K562 (cell line): ENCODE measurements at regions not wholly inside any gene's neighbourhood (a gene's known extent, or its start where the extent isn't known, plus 50 kb on each side); places are given as distances from the start of the nearest gene placed in this dataset.

Source experiments
- ATAC-seq: fragments of 200-7000 bp; cut with Tn5 transposase; 3 replicates; pipeline ENCODE4 v1.9.1; 2020; ENCODE audit warnings: moderate library complexity
- BruUV-seq: library from RNA; stranded (reverse); fragments of 400-500 nt; replicated peaks from 2 replicates; lab custom pipeline; 2021; lab: Mats Ljungman, UMichigan
- CTCF ChIA-PET: fragments of 300-600 bp; formaldehyde crosslinking; extraction: SDS; loops from one replicate; lab custom pipeline; 2021; ENCODE audit warnings: low intra/inter-chr PET ratio; lab: Yijun Ruan, JAX
- POLR2A ChIA-PET: fragments of 300-600, 350-650 bp; sonication (Branson Sonifier 250); formaldehyde crosslinking; extraction: SDS; loops from one replicate; lab custom pipeline; 2021; ENCODE audit warnings: antibody characterized with exemption, inconsistent platforms; lab: Yijun Ruan, JAX
- DNase-seq, 4 experiments: peaks; one replicate each; pipeline versions ENCODE4 v3.0.0 to v3.0.0-alpha.2; 2011 to 2018; ENCODE audit warnings: low spot score in 3 of 4, mixed read lengths in 3 of 4; ENCODE audit errors: extremely low read depth in 1 of 4
- FAIRE-seq: peaks from 2 replicates; lab custom pipeline; 2011; peaks lifted over from hg19 to GRCh38; lab: Jason Lieb, UNC
- H2AFZ ChIP-seq: 2 replicates; pipeline ENCODE4 v1.6.0; 2011; ENCODE audit warnings: low read depth, low read length, control low read depth, inconsistent platforms
- H3K27ac ChIP-seq: fragments of 200-600 bp; 3 replicates; pipeline ENCODE4 v1.8.0; 2011; ENCODE audit warnings: low read depth, mild to moderate bottlenecking, control low read depth, inconsistent platforms, low read length, moderate library complexity, mixed read lengths; ENCODE audit errors: extremely low read depth
- H3K27me3 ChIP-seq, 2 experiments: fragments of 300-600 bp in 1 of 2; 2 replicates in 1 of 2; 3 replicates in 1 of 2; pipeline versions ENCODE4 v1.6.0 to v1.8.0; 2011; ENCODE audit warnings: inconsistent platforms in 2 of 2, low read length in 2 of 2, mild to moderate bottlenecking in 1 of 2, mixed read lengths in 1 of 2, moderate library complexity in 1 of 2; ENCODE audit not compliant: control insufficient read depth in 2 of 2, insufficient read depth in 2 of 2
- H3K36me3 ChIP-seq: fragments of 300-600 bp; 3 replicates; pipeline ENCODE4 v1.8.0; 2011; ENCODE audit warnings: mild to moderate bottlenecking, low read length, inconsistent platforms; ENCODE audit not compliant: control insufficient read depth, insufficient read depth
- H3K4me1 ChIP-seq, 2 experiments: fragments of 200-600 bp in 1 of 2; replicated peaks in 1 of 2; 2 replicates in 1 of 2; 3 replicates in 1 of 2; pipeline versions ENCODE4 v1.5.1 to v1.8.0; 2011; ENCODE audit warnings: inconsistent platforms in 2 of 2, low read length in 2 of 2, mild to moderate bottlenecking in 1 of 2, mixed read lengths in 1 of 2, moderate library complexity in 1 of 2; ENCODE audit not compliant: control insufficient read depth in 2 of 2, insufficient read depth in 2 of 2
- H3K4me2 ChIP-seq: 2 replicates; pipeline ENCODE4 v1.6.1; 2011; ENCODE audit warnings: low read length, control low read depth, inconsistent platforms, mixed read lengths; ENCODE audit not compliant: insufficient read depth
- H3K4me3 ChIP-seq: fragments of 200-600 bp; sonication (generic), shearing (Covaris generic); 2 replicates; pipeline ENCODE4 v1.5.1; 2016; ENCODE audit warnings: control low read depth, inconsistent platforms
- H3K79me2 ChIP-seq: fragments of 200-600 bp; 3 replicates; pipeline ENCODE4 v1.8.0; 2011; ENCODE audit warnings: low read length, inconsistent platforms; ENCODE audit not compliant: control insufficient read depth, insufficient read depth
- H3K9ac ChIP-seq, 2 experiments: 2 replicates each; pipeline versions ENCODE4 v1.6.0 to v1.6.1; 2011; ENCODE audit warnings: low read depth in 2 of 2, low read length in 2 of 2, control low read depth in 1 of 2, inconsistent platforms in 1 of 2, mild to moderate bottlenecking in 1 of 2, mixed read lengths in 1 of 2; ENCODE audit not compliant: insufficient read depth in 1 of 2
- H3K9me1 ChIP-seq: one replicate; pipeline ENCODE4 v1.6.0; 2011; ENCODE audit warnings: inconsistent platforms, mild to moderate bottlenecking, low read length, moderate library complexity; ENCODE audit not compliant: control insufficient read depth, insufficient read depth
- H3K9me3 ChIP-seq: replicated peaks from 2 replicates; pipeline ENCODE4 v1.5.1; 2011; ENCODE audit warnings: low read depth, low read length, inconsistent platforms; ENCODE audit not compliant: control insufficient read depth, insufficient read depth
- H4K20me1 ChIP-seq: replicated peaks from 2 replicates; pipeline ENCODE4 v1.6.1; 2011; ENCODE audit warnings: low read length, inconsistent platforms, mixed read lengths; ENCODE audit not compliant: control insufficient read depth, insufficient read depth
- CBX3 ChIP-seq, 2 experiments: IDR thresholded peaks; 1 replicate in 1 of 2; 2 replicates in 1 of 2; pipeline ENCODE4 v1.6.1; 2012; ENCODE audit warnings: inconsistent platforms in 2 of 2, low read length in 2 of 2, borderline replicate concordance in 1 of 2, control low read depth in 1 of 2
- CHD4 ChIP-seq: fragments of 200-600 bp; sonication (generic); IDR thresholded peaks from 3 replicates; pipeline ENCODE4 v1.6.1; 2012; ENCODE audit warnings: low read depth, mild to moderate bottlenecking, mixed read lengths, low read length, inconsistent platforms; ENCODE audit not compliant: insufficient read depth, insufficient replicate concordance, poor library complexity, severe bottlenecking
- DDX20 ChIP-seq: fragments of 450-650 bp; IDR thresholded peaks from 2 replicates; pipeline ENCODE4 v1.6.1; 2016; ENCODE audit warnings: missing genetic modification characterization, low read depth, mild to moderate bottlenecking, missing compliant biosample characterization, moderate library complexity
- DPF2 ChIP-seq: fragments of 450-650 bp; IDR thresholded peaks from 2 replicates; pipeline ENCODE4 v1.6.1; 2016
- JUND ChIP-seq, 2 experiments: IDR thresholded peaks; 2 replicates in 1 of 2; 3 replicates in 1 of 2; pipeline ENCODE4 v1.6.1; 2011; ENCODE audit warnings: borderline replicate concordance in 2 of 2, low read depth in 2 of 2, low read length in 2 of 2, improper control_type of control experiment in 1 of 2, missing biosample characterization in 1 of 2, missing genetic modification characterization in 1 of 2, missing genetic modification reagents in 1 of 2
- NCOA4 ChIP-seq: fragments of 450-650 bp; IDR thresholded peaks from 2 replicates; pipeline ENCODE4 v1.6.1; 2018; ENCODE audit warnings: mild to moderate bottlenecking; ENCODE audit not compliant: partially characterized antibody
- NCOA6 ChIP-seq: fragments of 450-650 bp; IDR thresholded peaks from 2 replicates; pipeline ENCODE4 v1.6.1; 2017; ENCODE audit warnings: mild to moderate bottlenecking
- NONO ChIP-seq, 2 experiments: fragments of 200-400 bp in 1 of 2; fragments of 450-650 bp in 1 of 2; formaldehyde crosslinking in 1 of 2; IDR thresholded peaks; 2 replicates each; pipeline ENCODE4 v1.6.1; 2017; ENCODE audit warnings: low read depth in 2 of 2, mild to moderate bottlenecking in 2 of 2, moderate library complexity in 2 of 2, low read length in 1 of 2
- PHF20 ChIP-seq: fragments of 450-650 bp; IDR thresholded peaks from 2 replicates; pipeline ENCODE4 v1.6.1; 2018; ENCODE audit not compliant: partially characterized antibody
- TEAD4 ChIP-seq, 2 experiments: sonication (generic) in 1 of 2; formaldehyde crosslinking in 1 of 2; IDR thresholded peaks; 2 replicates each; pipeline versions ENCODE4 v1.6.1 to v1.8.0; 2012 to 2022; ENCODE audit warnings: borderline replicate concordance in 1 of 2, inconsistent platforms in 1 of 2, low read length in 1 of 2, mild to moderate bottlenecking in 1 of 2, missing genetic modification reagents in 1 of 2
- ZFPM2 ChIP-seq: fragments of 250-450 bp; sonication (Bioruptor Pico); IDR thresholded peaks from 2 replicates; pipeline ENCODE4 v1.5.1; 2022; ENCODE audit warnings: mild to moderate bottlenecking
- ZNF175 ChIP-seq: fragments of 200-800 bp; sonication (Bioruptor generic); IDR thresholded peaks from 2 replicates; pipeline ENCODE4 v1.6.1; 2016; ENCODE audit warnings: low read depth, mild to moderate bottlenecking, missing genetic modification characterization, missing compliant biosample characterization
- ZNF197 ChIP-seq: fragments of 200-800 bp; sonication (Bioruptor generic); IDR thresholded peaks from 2 replicates; pipeline ENCODE4 v1.6.1; 2016; ENCODE audit warnings: low read depth, missing genetic modification characterization, missing compliant biosample characterization
- ZNF431 ChIP-seq: sonication (generic); formaldehyde crosslinking; IDR thresholded peaks from 2 replicates; pipeline ENCODE4 v1.8.0; 2022; ENCODE audit warnings: mild to moderate bottlenecking, missing genetic modification reagents
- WGBS: fragments of 100-300 bp; shearing (Covaris generic); methylation state at CpG from one replicate; pipeline ENCODE4 v1.1.6; 2016; ENCODE audit warnings: low coverage, mixed read lengths; ENCODE audit not compliant: insufficient coverage; ENCODE audit errors: missing lambda C conversion rate; 5-methylcytosine and 5-hydroxymethylcytosine counted together
- in situ Hi-C: fragments of 300-500 bp; cut with MboI; formaldehyde crosslinking; loops from 4 replicates; pipeline ENCODE4 v1.15.0; 2018; ENCODE audit warnings: inconsistent platforms, mixed read lengths
- intact Hi-C: fragments of 100-400 bp; cut with micrococcal nuclease; formaldehyde crosslinking; loops from 2 replicates; pipeline ENCODE4 v1.14.2; 2022
- TF ChIP-seq, protein P1 (sequence below): IDR thresholded peaks from 3 replicates; pipeline ENCODE4 v1.6.1; 2011; ENCODE audit warnings: borderline replicate concordance, mild to moderate bottlenecking, moderate library complexity; ENCODE audit not compliant: insufficient read length; ENCODE audit errors: extremely low read depth

DNA sequence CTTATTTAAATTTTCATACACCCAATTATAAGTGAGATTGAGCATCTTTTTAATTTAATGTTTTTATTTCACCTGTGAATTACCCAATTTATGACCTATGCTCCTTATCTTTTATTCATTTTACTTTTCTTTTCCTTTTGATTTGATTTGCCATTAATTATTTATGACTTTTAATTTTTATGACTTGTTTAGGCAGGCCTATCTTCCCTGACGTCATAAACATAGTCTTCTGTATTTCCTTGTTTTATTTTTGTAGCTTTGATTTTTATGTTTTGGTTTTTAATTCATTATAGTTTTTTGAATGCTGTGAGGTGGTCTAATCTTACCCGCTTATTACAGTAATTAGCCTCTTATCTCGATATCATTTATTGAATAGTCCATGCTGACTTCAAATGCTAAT, 467.1 kb upstream of the FAR2 start (continued):
- no peak for TF ChIP-seq ZFPM2
- TF ChIP-seq ZNF175, result no peak
- TF ChIP-seq NONO (IDR thresholded peaks at IDR 0.05; ENCODE audit: low read depth in 2 of 2, low read length in 1 of 2), result no peak
- TF ChIP-seq, protein P1, sequence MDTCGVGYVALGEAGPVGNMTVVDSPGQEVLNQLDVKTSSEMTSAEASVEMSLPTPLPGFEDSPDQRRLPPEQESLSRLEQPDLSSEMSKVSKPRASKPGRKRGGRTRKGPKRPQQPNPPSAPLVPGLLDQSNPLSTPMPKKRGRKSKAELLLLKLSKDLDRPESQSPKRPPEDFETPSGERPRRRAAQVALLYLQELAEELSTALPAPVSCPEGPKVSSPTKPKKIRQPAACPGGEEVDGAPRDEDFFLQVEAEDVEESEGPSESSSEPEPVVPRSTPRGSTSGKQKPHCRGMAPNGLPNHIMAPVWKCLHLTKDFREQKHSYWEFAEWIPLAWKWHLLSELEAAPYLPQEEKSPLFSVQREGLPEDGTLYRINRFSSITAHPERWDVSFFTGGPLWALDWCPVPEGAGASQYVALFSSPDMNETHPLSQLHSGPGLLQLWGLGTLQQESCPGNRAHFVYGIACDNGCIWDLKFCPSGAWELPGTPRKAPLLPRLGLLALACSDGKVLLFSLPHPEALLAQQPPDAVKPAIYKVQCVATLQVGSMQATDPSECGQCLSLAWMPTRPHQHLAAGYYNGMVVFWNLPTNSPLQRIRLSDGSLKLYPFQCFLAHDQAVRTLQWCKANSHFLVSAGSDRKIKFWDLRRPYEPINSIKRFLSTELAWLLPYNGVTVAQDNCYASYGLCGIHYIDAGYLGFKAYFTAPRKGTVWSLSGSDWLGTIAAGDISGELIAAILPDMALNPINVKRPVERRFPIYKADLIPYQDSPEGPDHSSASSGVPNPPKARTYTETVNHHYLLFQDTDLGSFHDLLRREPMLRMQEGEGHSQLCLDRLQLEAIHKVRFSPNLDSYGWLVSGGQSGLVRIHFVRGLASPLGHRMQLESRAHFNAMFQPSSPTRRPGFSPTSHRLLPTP, result no peak
- no peak for TF ChIP-seq PHF20
- no peak for TF ChIP-seq NCOA6

DNA sequence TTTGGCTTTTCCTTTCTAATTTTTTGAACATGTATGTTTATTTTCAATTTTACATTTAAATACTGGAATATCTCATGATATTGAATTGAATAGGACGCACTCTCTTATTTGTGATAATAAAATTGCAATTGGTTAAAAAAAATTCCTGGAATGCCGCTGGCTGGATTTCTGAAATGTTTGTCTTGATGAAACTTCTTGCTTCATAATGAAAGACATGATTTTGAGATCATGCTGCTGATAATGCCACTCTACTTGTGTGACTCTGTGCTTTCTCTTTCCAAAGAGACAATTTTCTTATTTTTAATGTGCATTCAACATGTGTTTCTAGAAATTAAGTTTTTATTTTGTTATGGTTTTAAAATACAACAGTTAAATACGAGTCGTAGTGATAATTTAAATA, 465.7 kb upstream of the FAR2 start:
- Histone ChIP-seq H3K4me3 (no peak overlapping the region), H3K27ac (no peak overlapping the region), H3K4me2 (no peak overlapping the region), H3K9me3 (no peaks in the 10 kb centered on the region), H3K9me1 (no peaks in the 10 kb centered on the region), H3K79me2 (no peaks in the 10 kb centered on the region), H2AFZ (no peak overlapping the region), H4K20me1 (no peaks in the 10 kb centered on the region), H3K36me3 (no peaks in the 10 kb centered on the region), H3K27me3 (no peaks in the 10 kb centered on the region), H3K9ac (no peak overlapping the region), H3K4me1 (no peaks in the 10 kb centered on the region)
- 3% methylated on average over 4 of the region's 4 CpGs for WGBS
- FAIRE-seq (no peak), ATAC-seq (no peak), DNase-seq (no peak)
- intact Hi-C loops (no loop called here), in situ Hi-C loops (no loop called here)
- no TSS peak for BruUV-seq
- ChIA-PET CTCF (no interaction called here), POLR2A (no interaction called here)
- TF ChIP-seq ZNF431 (CRISPR knock-in tag), result no peak
- TF ChIP-seq DDX20 (tag), result no peak
- no peak for TF ChIP-seq CBX3 (IDR thresholded peaks at IDR 0.05; ENCODE audit: borderline replicate concordance in 1 of 2, low read length in 2 of 2)
- no peak for TF ChIP-seq JUND (IDR thresholded peaks at IDR 0.05; ENCODE audit: borderline replicate concordance, low read depth, low read length)
- TF ChIP-seq JUND (tag; IDR thresholded peaks at IDR 0.05; ENCODE audit: borderline replicate concordance, low read depth, low read length), result no peak
- no peak for TF ChIP-seq ZNF197
- TF ChIP-seq NCOA4, result no peak
- TF ChIP-seq, protein P1, result no peak
- no peak for TF ChIP-seq DPF2
- TF ChIP-seq TEAD4 (IDR thresholded peaks at IDR 0.05; ENCODE audit: low read length), result no peak
- no peak for TF ChIP-seq TEAD4 (CRISPR knock-in tag; IDR thresholded peaks at IDR 0.05; ENCODE audit: borderline replicate concordance)
- TF ChIP-seq CHD4, result no peak
